Eye (tissue), 1 donor: ENCODE measurements at regions not wholly inside any gene's neighbourhood (a gene's known extent, or its start where the extent isn't known, plus 50 kb on each side); places are given as distances from the start of the nearest gene placed in this dataset.
"Not testable (repeated sequence)": the region's sequence is repeated elsewhere in the genome, so short reads cannot be mapped to it uniquely, and the experiment has no call there.

Experiments
- DNase-seq: peaks from one replicate; pipeline ENCODE4 v3.0.0-alpha.2; 2015

DNA sequence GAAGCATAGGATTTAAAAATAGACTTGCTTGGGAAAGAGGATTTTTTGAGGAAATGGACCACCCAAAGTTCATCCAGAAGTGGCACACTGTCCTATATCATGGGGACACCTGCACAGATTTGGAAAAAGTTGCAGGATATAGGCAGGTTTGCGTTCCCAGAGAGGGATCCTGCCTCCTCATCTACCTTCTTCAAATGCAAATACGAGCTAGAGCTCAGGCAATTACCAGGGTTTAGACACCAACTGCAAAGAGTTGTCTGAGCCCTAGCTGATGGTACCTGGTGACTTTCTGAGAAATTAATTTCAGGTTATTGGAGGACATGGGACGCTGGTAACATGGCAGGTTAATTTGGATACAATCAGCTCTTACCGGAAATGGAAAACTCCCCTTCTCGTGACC is 423.7 kb upstream of the MTPN start:
- no peak for DNase-seq

DNA sequence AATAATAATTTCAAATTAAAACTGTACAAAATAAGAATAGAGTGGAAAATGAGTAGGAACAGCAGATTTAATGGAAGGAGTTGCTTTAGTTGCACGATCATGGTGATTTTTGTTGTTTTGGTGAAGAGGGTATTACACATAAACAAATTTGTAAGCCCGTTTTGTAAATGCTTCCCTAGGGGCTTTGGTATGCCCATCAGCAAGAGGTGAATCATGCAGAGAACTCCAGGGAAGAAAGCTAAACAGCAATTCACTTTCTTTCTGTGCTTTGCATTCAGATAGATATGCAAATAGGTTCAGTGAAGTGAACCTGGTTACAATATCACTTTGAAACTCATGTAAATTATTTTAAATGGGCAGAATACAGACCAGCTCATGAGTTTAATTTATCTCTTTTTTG is 422.2 kb upstream of the MTPN start:
- DNase-seq: no peak

DNA sequence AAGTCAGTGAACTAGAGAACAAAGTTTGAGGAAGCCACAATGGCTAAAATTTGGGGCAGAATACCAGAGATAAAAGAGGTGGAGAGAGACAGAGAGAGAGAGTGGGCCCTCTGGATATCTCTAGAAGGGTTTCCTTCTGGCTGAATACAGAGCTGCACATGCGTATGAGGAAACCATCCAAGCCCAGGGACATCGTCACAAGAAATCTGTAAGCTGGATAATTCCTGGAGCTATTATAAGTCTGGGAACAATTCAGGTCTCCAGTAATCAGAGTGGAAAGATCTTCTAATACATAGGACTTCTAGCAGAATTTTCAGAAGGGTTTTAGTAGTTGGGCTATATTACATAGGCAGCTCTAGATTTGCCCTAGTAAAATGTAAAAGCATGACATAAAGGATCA is 415.7 kb upstream of the MTPN start:
- DNase-seq: no peak

DNA sequence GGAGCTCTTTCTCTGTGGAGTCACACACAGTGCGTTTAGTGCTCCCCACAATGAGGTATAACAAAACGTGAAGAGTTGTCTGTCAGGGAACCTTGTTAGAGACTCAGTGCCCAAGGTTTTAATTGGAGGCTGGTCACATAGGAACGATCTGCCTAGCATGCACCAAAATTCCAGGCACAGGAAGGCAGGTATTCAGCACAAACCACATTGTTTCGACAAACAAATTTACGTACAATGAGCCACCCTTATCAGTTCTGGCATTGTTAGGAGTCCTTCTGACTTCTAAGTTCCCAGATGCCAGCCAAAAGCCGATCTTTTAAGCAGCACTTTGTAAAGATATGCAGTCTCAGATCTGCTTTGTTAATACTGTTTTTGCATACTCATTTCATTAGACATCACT is 414.2 kb upstream of the MTPN start:
- DNase-seq: no peak

DNA sequence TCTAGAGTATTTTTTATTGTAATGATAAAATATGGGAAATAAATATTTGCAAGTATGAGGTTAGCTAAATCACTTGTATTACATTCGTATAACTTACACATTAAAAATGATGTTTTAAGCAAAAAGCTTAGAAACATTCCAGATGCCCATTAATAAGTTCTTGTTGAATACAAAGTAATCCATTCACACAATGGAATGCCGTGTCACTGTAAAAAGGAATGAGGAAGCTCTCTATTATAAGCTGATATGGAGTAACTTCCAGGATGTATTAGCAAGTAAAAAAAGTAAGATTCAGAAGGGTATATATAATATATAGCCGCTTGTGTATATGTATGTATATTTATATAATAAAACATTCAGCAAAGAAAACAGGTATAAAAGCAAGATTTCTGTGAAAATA is 412.8 kb upstream of the MTPN start:
- no peak for DNase-seq

DNA sequence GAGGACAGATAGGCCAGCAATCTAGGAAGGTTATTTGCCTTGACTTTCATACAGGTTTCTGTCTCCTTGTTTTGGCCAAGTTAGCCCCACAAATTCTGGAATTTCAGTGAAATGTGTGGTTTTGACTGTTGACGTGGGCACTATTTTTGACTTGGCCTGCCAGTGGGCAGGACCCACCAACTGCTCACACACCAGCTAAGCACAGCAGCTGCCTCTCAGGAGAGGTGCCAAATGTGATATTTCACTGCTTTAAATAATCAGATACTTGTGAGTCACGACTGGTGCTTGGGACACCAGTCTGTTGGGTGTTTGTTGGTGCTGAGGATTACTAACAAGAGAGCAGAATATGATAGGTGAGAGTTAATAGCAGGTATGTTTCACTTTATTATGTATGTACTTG is 409.7 kb upstream of the MTPN start:
- no peak for DNase-seq

DNA sequence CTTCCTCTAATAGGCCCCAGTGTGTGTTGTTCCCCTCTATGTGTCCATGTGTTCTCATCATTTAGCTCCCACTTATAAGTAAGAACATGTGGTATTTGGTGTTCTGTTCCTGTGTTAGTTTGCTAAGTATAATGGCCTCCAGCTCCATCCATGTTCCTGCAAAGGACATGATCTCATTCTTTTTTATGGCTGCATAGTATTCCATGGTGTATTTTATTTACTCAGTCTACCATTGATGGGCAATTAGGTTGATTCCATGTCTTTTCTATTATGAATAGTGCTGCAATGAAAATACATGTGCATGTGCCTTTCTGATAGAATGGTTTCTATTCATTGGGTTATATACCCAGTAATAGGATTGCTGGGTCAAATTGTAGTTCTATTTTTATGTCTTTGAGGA is 394.2 kb upstream of the MTPN start:
- not testable (repeated sequence) for DNase-seq

DNA sequence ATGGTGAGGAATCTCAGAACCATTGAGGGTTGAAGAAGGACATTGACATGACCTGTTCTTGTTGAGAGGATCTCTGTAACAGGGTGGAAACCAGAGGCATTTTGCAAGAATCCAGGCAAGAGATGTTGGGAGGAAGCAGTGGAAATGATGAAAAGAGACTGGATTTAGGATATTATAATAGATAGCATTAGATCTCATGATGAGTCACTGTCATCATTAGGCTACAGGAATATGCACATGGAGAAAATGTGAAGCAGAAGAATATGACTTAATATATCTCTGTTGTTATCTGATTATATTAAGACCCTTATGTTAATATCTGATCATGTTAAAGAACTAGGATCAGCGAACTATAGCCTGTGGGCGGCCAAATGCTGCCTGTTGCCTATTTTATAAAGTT is 393.0 kb upstream of the MTPN start:
- no peak for DNase-seq

DNA sequence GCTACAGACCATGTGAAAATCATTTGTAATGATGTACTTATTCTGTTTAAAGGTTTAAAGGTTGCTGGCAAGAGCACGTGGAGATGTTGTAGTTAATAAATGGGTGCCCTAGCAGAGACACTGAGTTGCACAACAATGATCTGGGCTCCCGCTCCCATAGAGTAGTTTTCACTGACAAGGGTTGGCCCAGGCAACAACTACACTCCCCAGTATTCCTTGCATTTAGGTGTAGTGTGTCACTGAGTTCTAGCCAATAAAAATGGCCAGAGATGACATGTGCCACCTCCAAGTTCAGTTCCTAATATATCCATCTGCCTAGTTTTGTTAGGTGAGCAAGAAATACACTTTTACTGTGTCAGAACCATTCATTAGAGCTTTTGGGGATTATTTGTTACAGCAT is 392.1 kb upstream of the MTPN start:
- DNase-seq: no peak

DNA sequence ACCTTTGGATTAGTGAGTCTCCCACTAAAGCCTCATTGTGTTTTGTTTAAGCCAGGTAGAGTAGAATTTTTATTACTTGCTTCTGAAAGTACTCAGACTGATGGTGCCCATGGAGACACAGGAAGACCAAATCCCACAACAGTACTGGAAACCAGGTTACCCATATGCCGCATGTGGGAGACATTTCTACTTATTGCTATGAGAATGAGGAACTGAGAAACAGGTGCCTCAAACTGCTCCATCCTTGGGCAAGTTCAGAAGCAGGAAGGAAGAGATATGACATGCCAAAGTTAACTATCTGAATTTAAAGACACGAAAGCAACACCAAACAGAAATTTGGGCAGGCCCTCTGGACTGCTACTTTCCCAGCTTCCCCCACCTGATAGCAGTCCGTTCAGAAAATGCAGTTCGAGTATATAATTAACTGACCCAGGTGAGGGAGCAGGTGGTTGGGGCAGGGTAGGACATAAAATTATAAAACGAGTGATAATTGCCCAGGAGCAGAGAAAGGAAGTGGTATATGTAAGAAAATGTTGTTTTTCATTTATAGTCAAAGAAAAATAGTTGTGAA is 382.3 kb upstream of the MTPN start:
- DNase-seq: no peak

DNA sequence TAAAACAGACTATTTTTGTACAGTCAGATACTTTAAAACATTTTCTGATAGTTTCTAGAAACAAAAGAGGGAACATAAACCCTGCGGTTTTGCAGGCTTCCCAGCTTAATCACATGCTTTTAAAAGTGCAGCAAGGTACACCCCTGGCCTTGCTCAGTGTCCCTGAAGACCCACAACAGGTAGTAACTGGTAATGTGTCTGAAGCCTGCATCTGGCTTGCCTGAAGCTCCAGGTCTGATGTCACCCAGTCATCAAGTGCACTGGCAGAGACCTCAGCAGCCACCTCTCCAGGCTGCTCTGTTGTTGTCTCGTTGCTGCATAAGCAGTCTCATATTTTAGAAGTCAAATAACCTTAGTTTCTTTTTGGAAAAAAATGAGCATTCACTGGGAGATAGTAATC is 376.1 kb upstream of the MTPN start:
- no peak for DNase-seq

DNA sequence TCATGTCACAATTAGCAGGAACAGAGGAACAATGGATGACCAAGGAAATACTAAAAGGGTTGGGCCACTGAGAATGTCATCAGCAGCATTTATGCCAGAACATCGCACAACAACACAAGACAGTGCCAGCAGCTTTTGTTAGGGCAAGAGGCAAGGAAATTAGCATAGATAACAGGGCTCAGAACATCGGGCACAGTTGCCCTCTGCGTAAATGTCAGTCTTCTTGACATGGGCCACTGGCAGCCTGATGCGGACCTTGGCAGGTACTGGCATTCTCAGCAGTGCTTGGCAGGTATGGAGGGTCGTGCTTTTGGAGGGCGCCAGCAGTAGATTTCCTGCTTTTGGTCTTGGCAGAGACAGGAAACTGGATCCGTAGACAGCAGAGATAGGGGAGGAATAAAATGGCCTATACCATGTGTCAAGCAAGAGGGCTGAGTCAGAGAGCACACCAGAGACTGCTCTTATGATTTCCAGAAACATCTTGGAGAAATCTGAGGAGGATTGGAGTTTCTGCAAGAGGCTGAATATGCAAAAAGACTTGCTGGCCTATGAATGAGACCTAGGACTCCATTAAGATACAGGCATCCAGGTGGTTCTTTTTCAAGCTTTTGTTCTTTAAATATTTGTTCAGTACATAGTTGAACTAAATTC is 371.5 kb upstream of the MTPN start:
- no peak for DNase-seq

DNA sequence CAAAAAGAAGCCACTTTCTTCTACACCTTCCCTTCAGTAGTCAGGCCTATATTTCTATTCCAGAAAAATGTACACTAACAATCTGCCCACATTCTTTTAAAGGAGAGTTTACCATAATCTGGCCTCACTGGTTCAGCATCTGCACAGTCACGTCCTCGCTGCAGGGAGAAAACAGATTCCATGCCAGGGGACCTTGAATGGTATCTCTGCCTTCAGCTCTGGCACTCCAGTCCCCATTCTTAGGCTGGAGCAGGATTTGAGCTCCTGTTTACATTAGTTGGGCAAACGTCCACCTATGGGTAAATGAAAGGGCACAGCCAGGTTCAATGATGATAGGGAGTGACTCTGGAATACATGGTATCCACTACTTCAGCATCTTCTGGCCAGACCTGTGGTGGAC is 371.0 kb upstream of the MTPN start:
- no peak for DNase-seq

DNA sequence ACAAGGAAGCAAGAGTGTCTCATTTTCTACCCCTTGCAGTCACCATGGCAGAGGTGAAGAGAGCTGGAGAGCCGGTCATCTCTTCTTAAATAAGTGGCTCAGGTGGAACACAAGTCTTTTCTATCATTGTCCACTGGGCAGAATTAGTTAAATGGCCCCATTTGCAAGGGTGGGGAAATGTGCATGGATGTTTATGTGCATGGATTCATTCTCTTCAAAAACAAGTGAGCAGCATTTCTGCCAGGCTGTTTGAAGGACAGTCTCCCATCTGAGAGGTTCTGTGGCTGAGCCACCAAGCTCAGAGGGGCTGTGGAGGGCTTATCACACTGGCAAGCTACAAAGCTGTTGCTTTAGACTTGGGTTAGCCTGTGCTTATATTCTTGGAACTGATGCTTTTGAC is 370.3 kb upstream of the MTPN start:
- DNase-seq: no peak

DNA sequence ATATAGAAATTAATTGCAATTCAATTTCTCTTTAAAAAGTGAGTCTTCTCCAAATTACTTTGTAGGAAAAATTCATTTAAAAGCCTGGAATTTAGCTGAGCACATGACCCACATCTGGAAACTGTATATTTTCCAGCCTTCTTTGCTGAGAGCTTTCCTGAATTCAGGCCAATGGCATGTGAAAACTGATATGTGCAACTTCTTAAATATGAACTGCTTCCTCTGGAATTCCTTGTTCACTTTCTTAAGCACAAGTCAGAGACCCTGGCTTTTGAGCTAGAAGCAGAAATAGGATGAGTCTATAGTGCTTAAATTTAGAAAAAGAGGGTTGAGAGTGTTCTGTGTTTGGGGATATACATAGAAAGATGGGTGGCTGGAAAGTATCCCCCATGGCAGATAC is 365.1 kb upstream of the MTPN start:
- no peak for DNase-seq

DNA sequence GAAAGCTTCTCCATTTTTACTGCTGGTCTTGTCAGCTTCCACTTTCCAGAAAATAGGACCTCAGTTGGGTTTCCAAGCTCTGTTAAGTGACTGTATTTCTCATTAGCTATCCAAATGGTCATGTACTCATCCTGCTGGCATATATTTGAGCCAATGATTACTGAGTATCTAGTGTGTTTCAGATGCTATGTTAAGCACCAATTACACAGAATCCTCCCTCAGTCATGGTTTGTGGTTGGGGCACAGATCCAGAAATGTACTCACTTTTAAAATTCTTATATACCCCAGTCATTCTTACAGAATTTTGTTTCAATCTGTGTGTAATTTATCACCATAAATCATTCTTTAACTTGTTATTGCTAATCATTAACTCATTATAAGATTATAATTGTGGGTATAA is 362.3 kb upstream of the MTPN start:
- DNase-seq: no peak

DNA sequence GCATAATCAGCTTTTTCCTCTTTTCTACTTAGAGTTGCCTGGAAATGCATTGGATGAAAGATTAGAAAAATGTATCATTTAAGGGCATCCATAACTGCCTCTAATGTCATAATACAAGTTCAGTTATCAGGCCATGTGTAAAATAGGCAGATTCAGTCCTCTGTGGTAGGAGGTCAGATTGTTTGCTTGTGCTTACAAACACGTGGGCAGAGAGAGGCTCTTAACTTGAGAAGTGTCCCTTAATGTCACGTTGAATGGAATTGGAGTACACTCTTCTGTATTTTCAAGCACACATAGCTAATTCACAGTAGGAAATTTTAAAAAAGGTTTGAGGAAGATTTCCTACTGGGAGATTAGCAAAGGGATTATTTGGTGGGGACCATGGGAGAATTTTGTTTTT is 359.8 kb upstream of the MTPN start:
- no peak for DNase-seq

DNA sequence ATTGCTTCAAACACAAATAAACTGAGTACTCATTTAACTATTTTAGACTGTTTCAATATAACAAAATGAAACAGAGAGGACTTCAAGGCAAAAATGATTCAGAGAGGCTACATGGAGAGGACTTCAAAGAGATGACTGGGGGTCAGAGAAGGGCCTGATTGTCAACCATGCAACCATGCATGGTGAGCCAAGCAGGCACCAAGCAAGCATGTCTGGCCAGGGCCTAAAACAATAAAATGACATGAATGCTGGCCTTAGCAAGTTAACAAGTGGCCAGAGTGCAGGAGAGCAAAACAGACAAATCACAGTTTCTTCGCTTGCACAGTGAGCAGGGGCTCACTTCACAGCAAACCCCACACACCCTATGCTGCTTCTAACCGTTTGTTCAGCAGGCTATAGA is 356.5 kb upstream of the MTPN start:
- no peak for DNase-seq

DNA sequence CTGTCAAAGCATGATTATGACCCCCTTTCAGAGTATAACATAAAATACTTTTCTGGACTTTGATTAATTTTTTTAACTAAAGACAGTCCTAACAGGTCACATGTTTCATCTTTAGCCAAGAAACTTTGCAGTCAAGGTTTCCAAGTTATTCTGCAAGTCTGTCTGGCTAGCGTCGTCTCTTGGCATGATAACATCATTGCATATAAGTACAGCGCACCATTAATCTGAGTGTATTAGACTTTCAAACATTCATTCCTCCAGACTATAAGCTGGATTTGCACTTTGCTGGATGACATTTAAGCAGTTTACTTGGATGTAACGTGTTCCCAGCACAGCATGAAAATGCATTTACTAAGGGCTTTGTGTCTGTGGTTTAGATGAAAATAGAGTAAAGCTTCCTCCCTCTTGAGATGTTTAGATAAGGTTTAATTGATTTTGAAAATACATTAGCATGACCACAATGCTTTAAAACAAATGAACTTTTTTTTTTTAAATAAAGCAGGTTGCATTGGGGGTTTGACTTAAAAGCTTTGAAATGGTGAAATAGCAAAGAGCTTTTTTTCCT is 349.0 kb upstream of the MTPN start:
- no peak for DNase-seq

DNA sequence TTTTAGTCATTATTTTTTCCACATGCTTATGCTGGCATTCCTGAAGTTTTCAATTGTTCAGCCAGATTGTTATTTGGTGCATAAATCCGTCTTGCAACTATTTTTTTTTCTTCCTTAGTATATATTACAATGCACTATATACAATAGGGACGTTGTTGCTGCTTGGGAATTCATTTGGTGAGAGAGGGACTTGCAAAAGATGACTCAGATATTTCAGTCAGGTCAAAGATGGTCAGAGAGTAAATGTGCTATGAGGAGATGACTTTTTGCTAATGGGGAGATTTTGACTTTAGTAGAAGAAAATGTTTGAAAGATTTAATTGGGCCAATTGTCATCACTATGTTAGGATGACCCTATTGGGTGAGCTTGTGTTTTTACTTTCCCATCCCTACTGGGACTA is 348.4 kb upstream of the MTPN start:
- DNase-seq: no peak

DNA sequence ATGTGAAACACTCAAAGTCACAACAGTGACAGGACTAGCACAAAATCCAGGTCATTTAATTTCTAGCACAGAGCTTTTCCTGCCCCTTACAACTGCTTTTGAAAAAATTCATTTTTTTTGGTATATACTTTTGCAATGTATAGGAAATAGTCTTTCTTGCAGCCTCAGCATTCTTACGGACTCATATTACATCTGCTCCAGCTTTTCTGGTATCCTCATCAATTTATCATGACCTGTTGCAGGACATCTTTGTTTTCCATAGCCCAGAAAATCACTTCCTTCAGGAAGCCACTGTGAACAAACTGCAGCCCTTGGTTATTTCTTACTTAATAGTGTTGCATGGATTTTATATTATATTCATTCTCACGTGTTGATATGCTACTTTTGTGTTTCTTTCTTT is 347.9 kb upstream of the MTPN start:
- no peak for DNase-seq

DNA sequence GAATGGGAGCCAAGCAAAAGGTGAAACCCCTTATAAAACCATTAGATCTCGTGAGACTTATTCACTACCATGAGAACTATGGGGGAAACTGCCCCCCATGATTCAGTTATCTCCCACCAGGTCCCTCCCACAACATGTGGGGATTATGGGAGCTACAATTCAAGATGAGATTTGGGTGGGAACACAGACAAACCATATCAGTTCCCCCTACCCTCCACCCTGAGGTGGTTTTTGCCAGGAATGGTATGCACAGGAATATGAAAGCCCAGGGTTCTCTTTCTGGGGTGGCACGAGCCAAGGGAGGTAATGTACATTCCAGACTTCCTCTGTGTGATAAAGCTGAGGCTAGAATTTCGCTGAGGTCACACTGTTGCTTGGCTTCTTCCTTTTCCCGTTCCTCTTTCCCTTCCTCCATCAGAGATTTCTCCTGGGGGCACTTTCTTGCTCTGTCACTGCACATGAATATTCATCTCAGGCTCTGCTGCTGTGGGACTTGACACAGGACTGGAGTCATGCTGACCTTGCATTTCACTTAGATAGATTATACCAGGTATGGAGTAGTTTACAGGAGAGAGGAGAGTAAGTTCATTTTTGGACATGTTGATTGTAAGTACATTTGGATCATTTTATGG is 347.0 kb upstream of the MTPN start:
- no peak for DNase-seq

DNA sequence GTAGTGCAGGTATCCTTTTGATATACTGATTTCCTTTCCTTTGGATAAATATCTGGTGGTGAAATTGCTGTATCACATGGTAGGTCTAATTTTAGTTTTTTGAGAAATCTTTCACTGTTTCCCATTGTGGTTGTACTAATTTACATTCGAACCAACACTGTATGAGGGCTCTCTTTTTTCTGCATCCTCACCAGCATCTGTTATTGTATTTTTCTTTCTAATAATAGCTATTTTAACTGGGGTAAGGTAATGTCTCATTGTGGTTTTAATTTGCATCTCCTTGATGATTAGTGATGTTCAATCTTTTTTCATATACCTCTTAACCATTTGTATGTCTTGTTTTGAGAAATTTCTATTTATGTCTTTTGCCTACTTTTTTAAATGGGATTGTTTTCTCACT is 335.4 kb upstream of the MTPN start:
- DNase-seq: no peak

DNA sequence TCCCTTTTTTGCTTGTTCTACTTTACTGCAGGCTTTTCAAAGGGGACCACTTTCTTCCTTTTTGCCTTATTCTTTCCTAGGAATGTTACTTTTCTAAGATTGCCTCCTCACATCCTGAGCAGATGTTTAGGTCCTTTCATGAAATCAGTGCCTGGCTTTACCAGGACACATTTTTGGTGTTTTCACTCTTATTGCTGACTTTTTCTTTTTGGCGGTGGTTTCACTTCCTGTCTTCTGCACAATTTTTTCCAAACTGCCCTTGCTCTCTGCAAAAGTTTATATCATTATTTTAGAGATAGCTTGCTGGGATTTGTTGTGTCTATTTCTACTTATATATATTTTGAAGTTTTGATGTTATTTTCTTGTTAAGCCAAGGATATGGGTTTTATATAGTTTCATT is 332.2 kb upstream of the MTPN start:
- DNase-seq: no peak

DNA sequence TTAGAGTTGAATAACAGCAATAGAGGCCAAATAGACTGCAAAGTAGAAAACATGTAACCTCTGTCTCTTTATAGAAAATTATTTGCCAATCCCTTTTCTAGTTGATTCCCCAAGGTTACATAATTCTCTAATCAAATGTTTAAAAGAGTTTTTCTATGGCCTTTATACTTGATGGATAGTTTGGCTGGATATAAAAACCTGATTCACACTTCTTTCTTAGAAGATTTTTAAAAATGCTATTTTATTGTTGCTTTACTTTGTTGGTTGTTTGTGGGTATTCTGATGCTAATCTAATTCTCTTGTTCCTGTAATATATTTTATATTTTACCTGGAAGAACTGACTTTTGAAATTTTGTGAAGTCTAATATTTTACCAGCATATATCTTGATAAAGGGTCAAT is 331.1 kb upstream of the MTPN start:
- no peak for DNase-seq
